HFFc6 (cell line): ENCODE measurements at regions not wholly inside any gene's neighbourhood (a gene's known extent, or its start where the extent isn't known, plus 50 kb on each side); places are given as distances from the start of the nearest gene placed in this dataset.

Source experiments
- DNase-seq: peaks from one replicate; pipeline ENCODE4 v3.0.0-alpha.2; 2018
- H3K27ac Mint-ChIP-seq: 2 replicates; pipeline ENCODE4 v1.8.0; 2020; ENCODE audit warnings: mild to moderate bottlenecking, mixed read lengths
- H3K27me3 Mint-ChIP-seq: 2 replicates; pipeline ENCODE4 v1.8.0; 2021; ENCODE audit warnings: mild to moderate bottlenecking, moderate library complexity, mixed read lengths; ENCODE audit not compliant: insufficient read depth
- H3K36me3 Mint-ChIP-seq: 2 replicates; pipeline ENCODE4 v1.8.0; 2021; ENCODE audit warnings: low read depth, mixed read lengths
- H3K4me1 Mint-ChIP-seq: 2 replicates; pipeline ENCODE4 v1.8.0; 2020; ENCODE audit warnings: low read depth, mixed read lengths
- H3K4me3 Mint-ChIP-seq: 2 replicates; pipeline ENCODE4 v1.8.0; 2020; ENCODE audit warnings: mild to moderate bottlenecking, moderate library complexity, mixed read lengths
- H3K9me3 Mint-ChIP-seq: 2 replicates; pipeline ENCODE4 v1.8.0; 2020; ENCODE audit warnings: mild to moderate bottlenecking, mixed read lengths
- CTCF ChIP-seq: fragments of 200-600 bp; sonication (generic); IDR thresholded peaks from 2 replicates; pipeline ENCODE4 v1.5.0; 2021; ENCODE audit warnings: antibody characterized with exemption, mild to moderate bottlenecking

- H3K4me1 Mint-ChIP-seq: no peaks in the 10 kb centered on the region
- H3K36me3 Mint-ChIP-seq: no peaks in the 10 kb centered on the region
- no peak for TF ChIP-seq CTCF
- peaks cover 18% of the 10 kb centered on the region for H3K9me3 Mint-ChIP-seq
- H3K4me3 Mint-ChIP-seq: no peak overlapping the region
- H3K27me3 Mint-ChIP-seq: no peaks in the 10 kb centered on the region; the same call in 1 of the 2 replicates
- DNase-seq: no peak
- H3K27ac Mint-ChIP-seq: no peak overlapping the region
These were observed 183.1 kb upstream of the DDX18 start for GRCh38 chr2:117631152-117631945.

- no peak overlapping the region for H3K27ac Mint-ChIP-seq
- DNase-seq: no peak
- no peaks in the 10 kb centered on the region for H3K36me3 Mint-ChIP-seq
- no peak overlapping the region for H3K4me3 Mint-ChIP-seq
- no peak for TF ChIP-seq CTCF
- H3K4me1 Mint-ChIP-seq: no peaks in the 10 kb centered on the region
- peaks cover 48% of the 10 kb centered on the region for H3K9me3 Mint-ChIP-seq
- no peaks in the 10 kb centered on the region; the same call in 1 of the 2 replicates for H3K27me3 Mint-ChIP-seq
These were observed 179.0 kb upstream of the DDX18 start for GRCh38 chr2:117635481-117635880.

GRCh38 chr2:117639401-117639800 is 175.1 kb upstream of the DDX18 start:
- Mint-ChIP-seq H3K27ac (no peak overlapping the region), H3K4me3 (no peak overlapping the region), H3K36me3 (no peaks in the 10 kb centered on the region), H3K4me1 (no peaks in the 10 kb centered on the region), H3K27me3 (no peaks in the 10 kb centered on the region), H3K9me3 (peaks cover 49% of the 10 kb centered on the region)
- no peak for DNase-seq
- TF ChIP-seq CTCF: no peak

GRCh38 chr2:117644403-117644802 is 170.1 kb upstream of the DDX18 start:
- Mint-ChIP-seq H3K4me3 (no peak overlapping the region), H3K27ac (no peak overlapping the region), H3K4me1 (no peaks in the 10 kb centered on the region), H3K36me3 (peaks cover 8% of the 10 kb centered on the region; the same call in 1 of the 2 replicates), H3K9me3 (peaks cover 18% of the 10 kb centered on the region), H3K27me3 (no peaks in the 10 kb centered on the region)
- TF ChIP-seq CTCF: no peak
- no peak for DNase-seq

GRCh38 chr2:117645458-117645857 is 169.0 kb upstream of the DDX18 start:
- Mint-ChIP-seq H3K4me3 (no peak overlapping the region), H3K27ac (no peak overlapping the region), H3K9me3 (peaks cover 12% of the 10 kb centered on the region), H3K27me3 (no peaks in the 10 kb centered on the region), H3K4me1 (no peaks in the 10 kb centered on the region), H3K36me3 (peaks cover 8% of the 10 kb centered on the region; the same call in 1 of the 2 replicates)
- no peak for DNase-seq
- no peak for TF ChIP-seq CTCF
